ENCODE measurements at regions not wholly inside any gene's neighbourhood (a gene's known extent, or its start where the extent isn't known, plus 50 kb on each side); places are given as distances from the start of the nearest gene placed in this dataset.

DNA sequence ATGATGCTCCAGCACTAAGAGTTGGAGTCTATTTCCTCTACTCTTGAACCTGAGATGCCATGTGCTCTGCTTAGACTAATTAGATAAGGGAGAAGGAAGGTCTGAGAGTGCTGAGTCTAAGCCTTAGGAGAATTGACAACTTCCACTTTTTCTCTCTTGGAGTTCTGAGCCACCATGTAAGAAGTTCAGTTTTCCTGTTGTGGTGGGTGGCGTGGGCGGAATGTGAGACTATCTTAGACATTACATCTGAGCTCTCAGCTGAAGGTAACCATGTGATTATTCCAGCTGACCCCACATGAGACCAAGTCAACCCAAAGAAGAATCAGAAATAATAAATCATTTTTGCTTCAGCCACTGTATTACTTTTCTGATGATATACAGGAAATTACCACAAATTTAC lies 404.5 kb upstream of the LRRC7 start:
- TF ChIP-seq, protein P1, sequence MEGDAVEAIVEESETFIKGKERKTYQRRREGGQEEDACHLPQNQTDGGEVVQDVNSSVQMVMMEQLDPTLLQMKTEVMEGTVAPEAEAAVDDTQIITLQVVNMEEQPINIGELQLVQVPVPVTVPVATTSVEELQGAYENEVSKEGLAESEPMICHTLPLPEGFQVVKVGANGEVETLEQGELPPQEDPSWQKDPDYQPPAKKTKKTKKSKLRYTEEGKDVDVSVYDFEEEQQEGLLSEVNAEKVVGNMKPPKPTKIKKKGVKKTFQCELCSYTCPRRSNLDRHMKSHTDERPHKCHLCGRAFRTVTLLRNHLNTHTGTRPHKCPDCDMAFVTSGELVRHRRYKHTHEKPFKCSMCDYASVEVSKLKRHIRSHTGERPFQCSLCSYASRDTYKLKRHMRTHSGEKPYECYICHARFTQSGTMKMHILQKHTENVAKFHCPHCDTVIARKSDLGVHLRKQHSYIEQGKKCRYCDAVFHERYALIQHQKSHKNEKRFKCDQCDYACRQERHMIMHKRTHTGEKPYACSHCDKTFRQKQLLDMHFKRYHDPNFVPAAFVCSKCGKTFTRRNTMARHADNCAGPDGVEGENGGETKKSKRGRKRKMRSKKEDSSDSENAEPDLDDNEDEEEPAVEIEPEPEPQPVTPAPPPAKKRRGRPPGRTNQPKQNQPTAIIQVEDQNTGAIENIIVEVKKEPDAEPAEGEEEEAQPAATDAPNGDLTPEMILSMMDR (IDR thresholded peaks at IDR 0.05; ENCODE audit: insufficient read depth, low read length, missing control alignments): no peak
- POLR2A ChIA-PET: no interaction called here

DNA sequence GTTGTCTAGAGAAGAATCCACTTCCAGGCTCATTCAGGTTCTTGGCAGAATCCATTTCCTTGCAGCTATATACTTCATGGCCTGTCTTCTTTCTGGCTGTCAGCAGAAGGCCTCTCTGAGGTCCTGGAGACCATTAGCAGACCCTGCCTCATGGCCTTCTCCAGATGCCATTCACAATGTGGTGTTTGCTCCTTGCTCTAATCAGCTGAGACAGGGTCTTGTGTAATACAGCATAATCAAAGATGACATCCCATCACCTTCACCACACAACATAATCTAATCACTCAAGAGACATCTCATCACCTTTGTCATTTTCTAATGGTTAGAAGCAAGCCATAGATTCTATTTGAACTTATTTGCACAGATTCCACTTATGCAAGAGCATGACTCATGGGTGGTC lies 403.9 kb upstream of the LRRC7 start:
- CTCF ChIA-PET: no interaction called here
- H3K4me3 ChIP-seq (ENCODE audit: low read depth, low read length): no peak overlapping the region
- TF ChIP-seq, protein P1 (IDR thresholded peaks at IDR 0.05; ENCODE audit: insufficient read depth, low read length, missing control alignments): no peak
- POLR2A ChIA-PET: no interaction called here
- no peak for DNase-seq (ENCODE audit: low read depth, low spot score)

More for the DNA sequence above, 404.5 kb upstream of the LRRC7 start:
- H3K4me3 ChIP-seq (ENCODE audit: low read depth, low read length): no peak overlapping the region
- CTCF ChIA-PET: no interaction called here
- DNase-seq (ENCODE audit: low read depth, low spot score): no peak

DNA sequence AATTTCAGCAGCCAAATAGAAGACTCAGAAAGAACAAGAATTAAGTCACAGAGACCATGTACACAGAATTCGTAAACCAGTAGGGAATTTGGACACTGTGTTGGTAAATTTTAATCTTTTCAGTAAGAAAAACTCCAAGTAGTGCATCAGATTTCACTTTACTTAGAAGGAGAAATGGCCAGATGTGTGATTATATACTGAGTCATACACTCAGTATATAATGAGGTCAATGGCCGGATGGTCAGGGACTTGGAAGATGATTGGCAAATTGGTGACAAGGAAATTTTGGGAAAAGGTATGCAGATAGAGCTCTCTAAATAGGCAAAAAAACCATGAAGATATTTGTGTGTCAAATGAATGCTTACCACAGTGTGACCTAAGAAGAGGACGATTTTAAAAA lies 399.8 kb upstream of the LRRC7 start:
- no peak for DNase-seq (ENCODE audit: low read depth, low spot score)
- ChIA-PET CTCF (no interaction called here), POLR2A (no interaction called here)
- H3K4me3 ChIP-seq (ENCODE audit: low read depth, low read length): no peak overlapping the region
- TF ChIP-seq, protein P1 (IDR thresholded peaks at IDR 0.05; ENCODE audit: insufficient read depth, low read length, missing control alignments): no peak

DNA sequence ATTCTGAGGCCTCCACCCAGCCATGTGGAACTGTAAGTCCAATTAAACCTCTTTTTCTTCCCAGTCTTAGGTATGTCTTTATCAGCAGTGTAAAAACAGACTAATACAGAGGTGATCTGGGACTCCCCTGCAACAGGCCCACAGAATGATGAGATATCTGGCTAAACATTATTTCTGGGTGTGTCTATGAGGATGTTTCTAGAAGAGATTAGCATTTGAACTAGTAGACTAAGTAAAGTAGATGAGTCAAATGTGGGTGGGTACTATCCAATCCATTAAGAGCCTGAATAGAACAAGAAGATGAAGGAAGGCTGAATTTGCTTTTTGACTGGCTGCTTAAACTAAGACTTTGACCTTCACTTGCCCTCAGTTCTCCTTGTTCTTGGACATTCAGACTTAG lies 396.5 kb upstream of the LRRC7 start:
- POLR2A ChIA-PET: no interaction called here
- no peak overlapping the region for H3K4me3 ChIP-seq (ENCODE audit: low read depth, low read length)
- DNase-seq (ENCODE audit: low read depth, low spot score): no peak
- CTCF ChIA-PET: no interaction called here
- TF ChIP-seq, protein P1 (IDR thresholded peaks at IDR 0.05; ENCODE audit: insufficient read depth, low read length, missing control alignments): no peak

DNA sequence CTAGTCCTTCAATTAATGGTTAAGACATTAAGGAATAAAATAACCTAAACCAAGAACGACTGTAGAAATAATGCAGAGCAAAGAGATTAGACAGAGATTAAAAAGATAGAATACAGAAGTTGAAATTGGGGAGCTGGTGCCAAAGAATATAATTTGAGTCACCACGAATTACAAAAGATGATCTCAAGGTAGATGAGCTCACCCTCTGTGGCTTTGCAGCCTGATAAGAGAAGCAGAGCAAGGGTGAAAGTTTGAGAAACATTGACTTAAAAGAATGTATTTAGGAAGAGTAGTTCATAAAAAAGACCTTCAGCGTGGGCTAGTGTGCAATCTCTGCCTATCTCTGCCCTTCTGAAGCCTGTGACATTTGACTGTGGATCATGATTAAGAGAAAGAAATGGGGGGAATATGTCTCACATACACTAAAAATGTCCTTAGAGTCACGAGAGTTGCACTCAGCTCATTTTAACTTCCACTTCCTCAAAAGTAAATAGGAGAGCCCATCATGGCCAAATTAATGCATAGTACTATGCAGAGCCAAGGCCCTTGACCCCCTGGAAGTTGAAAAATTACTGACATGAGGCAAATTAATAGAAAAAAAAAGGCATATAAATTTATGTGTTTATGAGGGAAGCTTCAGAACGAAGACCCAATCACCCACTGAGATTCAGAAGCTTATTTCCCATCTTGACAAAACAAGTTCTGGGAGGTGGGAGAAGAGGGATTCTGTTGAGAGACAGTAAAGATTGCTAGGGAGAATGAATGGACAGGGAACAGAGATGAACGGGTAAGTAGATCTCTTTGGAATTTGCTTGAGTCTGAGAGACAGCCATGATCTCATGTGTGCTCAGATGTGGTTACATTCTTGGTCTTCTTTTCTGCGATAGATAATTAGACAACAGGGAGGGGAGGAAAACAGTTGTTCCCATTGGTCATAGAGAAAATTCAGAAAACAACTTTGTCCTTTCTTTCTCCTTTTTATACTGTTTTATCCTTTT lies 395.4 kb upstream of the LRRC7 start:
- TF ChIP-seq, protein P1 (IDR thresholded peaks at IDR 0.05; ENCODE audit: insufficient read depth, low read length, missing control alignments): no peak
- ChIA-PET POLR2A (no interaction called here), CTCF (no interaction called here)
- H3K4me3 ChIP-seq (ENCODE audit: low read depth, low read length): no peak overlapping the region
- no peak for DNase-seq (ENCODE audit: low read depth, low spot score)

DNA sequence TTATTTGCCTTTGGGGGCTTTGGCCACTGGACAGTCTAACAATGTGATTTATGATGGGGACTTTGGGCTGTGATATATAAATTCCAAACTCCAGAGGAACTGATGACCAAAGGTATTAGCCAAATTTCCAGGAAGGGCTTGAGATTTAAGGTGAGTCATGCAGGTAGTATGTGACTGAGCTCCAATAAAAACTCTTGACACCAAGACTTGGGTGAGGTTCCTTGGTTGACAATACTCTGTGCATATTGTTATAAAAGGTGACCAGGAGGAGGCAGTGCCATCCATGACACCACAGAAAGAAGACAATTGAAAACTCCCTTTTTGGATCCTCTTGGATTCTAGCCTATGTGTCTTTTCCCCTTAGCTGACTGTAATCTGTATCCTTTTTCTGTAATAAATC lies 392.7 kb upstream of the LRRC7 start:
- no peak for DNase-seq (ENCODE audit: low read depth, low spot score)
- no peak overlapping the region for H3K4me3 ChIP-seq (ENCODE audit: low read depth, low read length)
- ChIA-PET CTCF (no interaction called here), POLR2A (no interaction called here)
- TF ChIP-seq, protein P1 (IDR thresholded peaks at IDR 0.05; ENCODE audit: insufficient read depth, low read length, missing control alignments): no peak
